Neutrophil (primary cell): ENCODE measurements at regions not wholly inside any gene's neighbourhood (a gene's known extent, or its start where the extent isn't known, plus 50 kb on each side); places are given as distances from the start of the nearest gene placed in this dataset.

Experiments
- H3K27ac ChIP-seq: fragments of 200-600 bp; sonication (generic); 2 replicates; pipeline ENCODE4 v1.5.1; 2016; ENCODE audit warnings: mild to moderate bottlenecking, moderate library complexity
- H3K27me3 ChIP-seq: fragments of 200-600 bp; sonication (generic); 2 replicates; pipeline ENCODE4 v1.6.0; 2016; ENCODE audit warnings: mild to moderate bottlenecking
- H3K36me3 ChIP-seq: fragments of 200-600 bp; sonication (generic); 2 replicates; pipeline ENCODE4 v1.5.1; 2017
- H3K4me1 ChIP-seq, 2 experiments: fragments of 200-600 bp in 1 of 2; sonication (generic) in 1 of 2; 1 replicate in 1 of 2; 2 replicates in 1 of 2; pipeline versions ENCODE4 v1.5.1 to v1.6.1; 2013 to 2016; ENCODE audit warnings: low read depth in 1 of 2, low read length in 1 of 2, mild to moderate bottlenecking in 1 of 2, moderate library complexity in 1 of 2; ENCODE audit not compliant: control insufficient read depth in 1 of 2, insufficient read depth in 1 of 2
- H3K4me3 ChIP-seq, 2 experiments: fragments of 200-600 bp in 1 of 2; sonication (generic) in 1 of 2; 1 replicate in 1 of 2; 2 replicates in 1 of 2; pipeline ENCODE4 v1.5.1; 2013 to 2016; ENCODE audit warnings: low read depth in 1 of 2, low read length in 1 of 2, mild to moderate bottlenecking in 1 of 2, moderate library complexity in 1 of 2
- H3K9me3 ChIP-seq: fragments of 200-600 bp; sonication (generic); 2 replicates; pipeline ENCODE4 v1.5.1; 2016
- TF ChIP-seq, protein P1 (sequence below): fragments of 200-600 bp; sonication (generic); IDR thresholded peaks from 2 replicates; pipeline ENCODE4 v1.5.1; 2016; ENCODE audit warnings: antibody characterized with exemption

DNA sequence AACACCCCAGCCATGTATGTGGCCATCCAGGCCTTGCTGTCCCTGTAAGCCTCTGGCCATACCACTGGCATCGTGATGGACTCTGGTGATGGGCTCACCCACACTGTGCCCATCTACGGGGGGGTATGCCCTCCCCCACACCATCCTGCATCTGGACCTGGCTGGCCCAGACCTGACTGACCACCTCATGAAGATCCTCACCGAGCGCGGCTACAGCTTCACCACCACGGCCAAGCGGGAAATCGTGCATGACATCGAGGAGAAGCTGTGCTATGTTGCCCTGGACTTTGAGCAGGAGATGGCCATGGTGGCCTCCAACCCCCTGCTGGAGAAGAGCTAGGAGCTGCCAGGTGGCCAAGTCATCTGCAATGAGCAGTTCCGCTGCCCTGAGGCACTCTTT, 80.4 kb upstream of the ZCCHC2 start:
- TF ChIP-seq, protein P1, sequence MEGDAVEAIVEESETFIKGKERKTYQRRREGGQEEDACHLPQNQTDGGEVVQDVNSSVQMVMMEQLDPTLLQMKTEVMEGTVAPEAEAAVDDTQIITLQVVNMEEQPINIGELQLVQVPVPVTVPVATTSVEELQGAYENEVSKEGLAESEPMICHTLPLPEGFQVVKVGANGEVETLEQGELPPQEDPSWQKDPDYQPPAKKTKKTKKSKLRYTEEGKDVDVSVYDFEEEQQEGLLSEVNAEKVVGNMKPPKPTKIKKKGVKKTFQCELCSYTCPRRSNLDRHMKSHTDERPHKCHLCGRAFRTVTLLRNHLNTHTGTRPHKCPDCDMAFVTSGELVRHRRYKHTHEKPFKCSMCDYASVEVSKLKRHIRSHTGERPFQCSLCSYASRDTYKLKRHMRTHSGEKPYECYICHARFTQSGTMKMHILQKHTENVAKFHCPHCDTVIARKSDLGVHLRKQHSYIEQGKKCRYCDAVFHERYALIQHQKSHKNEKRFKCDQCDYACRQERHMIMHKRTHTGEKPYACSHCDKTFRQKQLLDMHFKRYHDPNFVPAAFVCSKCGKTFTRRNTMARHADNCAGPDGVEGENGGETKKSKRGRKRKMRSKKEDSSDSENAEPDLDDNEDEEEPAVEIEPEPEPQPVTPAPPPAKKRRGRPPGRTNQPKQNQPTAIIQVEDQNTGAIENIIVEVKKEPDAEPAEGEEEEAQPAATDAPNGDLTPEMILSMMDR, result no peak
- H3K36me3 ChIP-seq, result no peaks in the 10 kb centered on the region
- H3K4me3 ChIP-seq, result no peak overlapping the region
- H3K27ac ChIP-seq, result no peak overlapping the region
- H3K4me1 ChIP-seq, result peaks cover 7 to 12% of the 10 kb centered on the region in 2 experiments
- peaks cover 13% of the 10 kb centered on the region for H3K27me3 ChIP-seq
- no peaks in the 10 kb centered on the region for H3K9me3 ChIP-seq

- Histone ChIP-seq H3K27ac (no peak overlapping the region), H3K27me3 (no peaks in the 10 kb centered on the region), H3K4me1 (peaks cover 5 to 10% of the 10 kb centered on the region in 2 experiments), H3K4me3 (no peak overlapping the region), H3K9me3 (no peaks in the 10 kb centered on the region), H3K36me3 (no peaks in the 10 kb centered on the region)
- TF ChIP-seq, protein P1, result no peak
Observed at GRCh38 chr18:62445386-62445917, 77.4 kb upstream of the ZCCHC2 start.

- no peaks in the 10 kb centered on the region for H3K9me3 ChIP-seq
- TF ChIP-seq, protein P1, result no peak
Observed at GRCh38 chr18:62446511-62446910, 76.3 kb upstream of the ZCCHC2 start.

DNA sequence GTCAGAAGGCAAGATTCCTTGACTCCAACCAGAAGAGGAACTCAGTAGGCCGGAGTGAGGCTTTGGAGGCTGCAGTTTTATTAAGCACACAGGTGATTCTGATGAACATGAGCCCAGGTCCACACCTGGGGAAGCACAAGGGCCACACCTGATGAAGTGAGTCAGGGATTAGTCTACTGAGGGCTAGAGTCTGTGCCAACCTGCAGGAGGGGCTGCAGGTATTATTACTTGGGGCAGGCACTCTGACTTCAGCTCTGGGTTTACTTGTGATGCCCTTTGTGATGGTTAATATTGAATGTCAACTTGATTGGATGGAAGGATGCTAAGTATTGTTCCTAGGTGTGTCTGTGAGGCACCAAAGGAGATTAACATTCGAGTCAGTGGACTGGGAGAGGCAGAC, 75.2 kb upstream of the ZCCHC2 start:
- H3K36me3 ChIP-seq, result no peaks in the 10 kb centered on the region
- no peak overlapping the region for H3K4me3 ChIP-seq
- peaks cover 27 to 30% of the 10 kb centered on the region in 2 experiments for H3K4me1 ChIP-seq
- no peaks in the 10 kb centered on the region for H3K27me3 ChIP-seq
- no peak overlapping the region for H3K27ac ChIP-seq
- H3K9me3 ChIP-seq, result no peaks in the 10 kb centered on the region
- TF ChIP-seq, protein P1, result no peak

More at GRCh38 chr18:62446511-62446910, 76.3 kb upstream of the ZCCHC2 start:
- no peak overlapping the region for H3K4me3 ChIP-seq
- H3K4me1 ChIP-seq, result peaks cover 15 to 20% of the 10 kb centered on the region in 2 experiments
- H3K27ac ChIP-seq, result no peak overlapping the region
- no peaks in the 10 kb centered on the region for H3K36me3 ChIP-seq
- H3K27me3 ChIP-seq, result no peaks in the 10 kb centered on the region

- TF ChIP-seq, protein P1, result no peak
- no peak overlapping the region for H3K27ac ChIP-seq
Observed at GRCh38 chr18:62448426-62448825, 74.4 kb upstream of the ZCCHC2 start.

More at GRCh38 chr18:62448426-62448825, 74.4 kb upstream of the ZCCHC2 start:
- H3K27me3 ChIP-seq, result no peaks in the 10 kb centered on the region
- H3K9me3 ChIP-seq, result no peaks in the 10 kb centered on the region
- H3K4me1 ChIP-seq, result peaks cover 35 to 38% of the 10 kb centered on the region in 2 experiments
- H3K4me3 ChIP-seq, result no peak overlapping the region
- H3K36me3 ChIP-seq, result no peaks in the 10 kb centered on the region
